ENCODE measurements at regions not wholly inside any gene's neighbourhood (a gene's known extent, or its start where the extent isn't known, plus 50 kb on each side); places are given as distances from the start of the nearest gene placed in this dataset.

DNA sequence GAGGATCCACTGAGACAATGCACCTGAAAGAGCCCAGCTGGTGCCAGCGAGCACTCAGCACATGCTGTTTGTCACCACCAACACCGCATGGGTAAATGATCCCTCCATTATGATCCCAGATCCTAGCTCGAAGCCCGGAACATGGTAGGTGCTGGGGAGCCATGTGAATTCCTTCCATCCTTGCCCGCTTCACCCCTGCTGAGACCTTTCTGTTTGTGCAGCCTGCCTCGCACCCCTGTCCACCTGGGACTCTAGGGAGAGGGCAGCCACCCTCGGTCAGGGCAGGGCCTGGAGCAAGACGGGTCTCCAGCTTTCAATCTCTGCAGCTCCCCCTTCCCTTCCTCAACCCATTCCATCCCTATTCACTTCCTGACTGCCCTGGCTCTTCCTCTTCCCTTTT, 116.2 kb upstream of the ALX4 start:
- TF ChIP-seq, protein P1, sequence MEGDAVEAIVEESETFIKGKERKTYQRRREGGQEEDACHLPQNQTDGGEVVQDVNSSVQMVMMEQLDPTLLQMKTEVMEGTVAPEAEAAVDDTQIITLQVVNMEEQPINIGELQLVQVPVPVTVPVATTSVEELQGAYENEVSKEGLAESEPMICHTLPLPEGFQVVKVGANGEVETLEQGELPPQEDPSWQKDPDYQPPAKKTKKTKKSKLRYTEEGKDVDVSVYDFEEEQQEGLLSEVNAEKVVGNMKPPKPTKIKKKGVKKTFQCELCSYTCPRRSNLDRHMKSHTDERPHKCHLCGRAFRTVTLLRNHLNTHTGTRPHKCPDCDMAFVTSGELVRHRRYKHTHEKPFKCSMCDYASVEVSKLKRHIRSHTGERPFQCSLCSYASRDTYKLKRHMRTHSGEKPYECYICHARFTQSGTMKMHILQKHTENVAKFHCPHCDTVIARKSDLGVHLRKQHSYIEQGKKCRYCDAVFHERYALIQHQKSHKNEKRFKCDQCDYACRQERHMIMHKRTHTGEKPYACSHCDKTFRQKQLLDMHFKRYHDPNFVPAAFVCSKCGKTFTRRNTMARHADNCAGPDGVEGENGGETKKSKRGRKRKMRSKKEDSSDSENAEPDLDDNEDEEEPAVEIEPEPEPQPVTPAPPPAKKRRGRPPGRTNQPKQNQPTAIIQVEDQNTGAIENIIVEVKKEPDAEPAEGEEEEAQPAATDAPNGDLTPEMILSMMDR (IDR thresholded peaks at IDR 0.05) = no peak
- no peak for TF ChIP-seq POLR2A (IDR thresholded peaks at IDR 0.05)

Measured in tibial nerve (tissue), 3 donors.